ENCODE measurements at regions not wholly inside any gene's neighbourhood (a gene's known extent, or its start where the extent isn't known, plus 50 kb on each side); places are given as distances from the start of the nearest gene placed in this dataset.

- Histone ChIP-seq H3K4me3 (ENCODE audit: low read depth in 2 of 2, low read length in 1 of 2) (no peak overlapping the region), H3K9me3 (no peaks in the 10 kb centered on the region), H4K20me1 (ENCODE audit: insufficient read depth) (no peaks in the 10 kb centered on the region), H3F3A (replicated peaks; ENCODE audit: insufficient read depth) (no peaks in the 10 kb centered on the region), H3K27me3 (ENCODE audit: insufficient read depth) (no peaks in the 10 kb centered on the region), H3K27ac (ENCODE audit: low read depth in 2 of 2, low read length in 1 of 2) (peak overlapping the region in 1 of 2 experiments; percentile 60; a peak in 1 of 4 replicates), H2AFZ (ENCODE audit: low read depth) (no peak overlapping the region), H3K79me2 (ENCODE audit: insufficient read depth) (no peaks in the 10 kb centered on the region), H3K9ac (no peak overlapping the region), H3K9me2 (no peaks in the 10 kb centered on the region), H3K36me3 (replicated peaks in 1 of 2; ENCODE audit: control insufficient read depth in 1 of 2, insufficient read depth in 2 of 2, low read length in 1 of 2) (no peaks in the 10 kb centered on the region), H3K4me1 (ENCODE audit: control insufficient read depth in 1 of 2, insufficient read depth in 2 of 2, low read depth in 1 of 2, low read length in 1 of 2) (no peaks in the 10 kb centered on the region), H3K4me2 (no peak overlapping the region)
- no peak for DNase-seq
- 65% methylated on average over 1 of the region's 1 CpG for WGBS (ENCODE audit: low lambda C conversion rate)
- POLR2A ChIA-PET, result no interaction called here
- CTCF ChIA-PET, result no interaction called here
- TF ChIP-seq JUND (IDR thresholded peaks at IDR 0.05) (no peak), USF2 (IDR thresholded peaks at IDR 0.05; ENCODE audit: borderline replicate concordance, low read depth, low read length) (no peak), FOSL2 (IDR thresholded peaks at IDR 0.05; ENCODE audit: borderline replicate concordance, low read depth) (no peak), TCF12 (IDR thresholded peaks at IDR 0.05) (peak; percentile 37; the same call in 1 of the 2 replicates), YY1 (IDR thresholded peaks at IDR 0.05; ENCODE audit: low read depth) (no peak), SMC3 (IDR thresholded peaks at IDR 0.05; ENCODE audit: low read depth, low read length) (no peak), POLR2AphosphoS5 (IDR thresholded peaks at IDR 0.05; ENCODE audit: low read depth, low read length) (no peak), GABPA (IDR thresholded peaks at IDR 0.05; ENCODE audit: low read depth) (no peak), EP300 (IDR thresholded peaks at IDR 0.05; ENCODE audit: borderline replicate concordance in 1 of 2, low read depth in 1 of 2, low read length in 1 of 2) (peak in 1 of 2 experiments; percentile 30; a peak in 1 of 4 replicates), TEAD4 (IDR thresholded peaks at IDR 0.05; ENCODE audit: borderline replicate concordance, insufficient read depth) (no peak), GATA2 (CRISPR knock-in tag; IDR thresholded peaks at IDR 0.05) (peak; percentile 23; the same call in 1 of the 2 replicates), FOXJ3 (CRISPR knock-in tag; IDR thresholded peaks at IDR 0.05) (no peak), EZH2phosphoT487 (IDR thresholded peaks at IDR 0.05; ENCODE audit: borderline replicate concordance, low read depth) (no peak), MXI1 (IDR thresholded peaks at IDR 0.05; ENCODE audit: low read depth, low read length) (no peak), NRF1 (IDR thresholded peaks at IDR 0.05; ENCODE audit: low read depth, low read length) (no peak), MEF2A (IDR thresholded peaks at IDR 0.05; ENCODE audit: borderline replicate concordance, low read depth) (no peak), ELF1 (IDR thresholded peaks at IDR 0.05) (no peak), CHD2 (IDR thresholded peaks at IDR 0.05; ENCODE audit: low read length, partially characterized antibody) (peak; percentile 10), PBX3 (IDR thresholded peaks at IDR 0.05) (peak; percentile 19; the same call in 1 of the 2 replicates), TAF1 (IDR thresholded peaks at IDR 0.05; ENCODE audit: borderline replicate concordance, low read depth, low read length) (no peak), SIN3A (IDR thresholded peaks at IDR 0.05; ENCODE audit: borderline replicate concordance, low read depth, low read length) (no peak), USF1 (IDR thresholded peaks at IDR 0.05; ENCODE audit: borderline replicate concordance, low read depth) (no peak), NFIC (IDR thresholded peaks at IDR 0.05; ENCODE audit: borderline replicate concordance) (no peak), RAD21 (IDR thresholded peaks at IDR 0.05; ENCODE audit: low read length) (no peak), RCOR1 (IDR thresholded peaks at IDR 0.05; ENCODE audit: low read length) (no peak)
- TF ChIP-seq, protein P1, sequence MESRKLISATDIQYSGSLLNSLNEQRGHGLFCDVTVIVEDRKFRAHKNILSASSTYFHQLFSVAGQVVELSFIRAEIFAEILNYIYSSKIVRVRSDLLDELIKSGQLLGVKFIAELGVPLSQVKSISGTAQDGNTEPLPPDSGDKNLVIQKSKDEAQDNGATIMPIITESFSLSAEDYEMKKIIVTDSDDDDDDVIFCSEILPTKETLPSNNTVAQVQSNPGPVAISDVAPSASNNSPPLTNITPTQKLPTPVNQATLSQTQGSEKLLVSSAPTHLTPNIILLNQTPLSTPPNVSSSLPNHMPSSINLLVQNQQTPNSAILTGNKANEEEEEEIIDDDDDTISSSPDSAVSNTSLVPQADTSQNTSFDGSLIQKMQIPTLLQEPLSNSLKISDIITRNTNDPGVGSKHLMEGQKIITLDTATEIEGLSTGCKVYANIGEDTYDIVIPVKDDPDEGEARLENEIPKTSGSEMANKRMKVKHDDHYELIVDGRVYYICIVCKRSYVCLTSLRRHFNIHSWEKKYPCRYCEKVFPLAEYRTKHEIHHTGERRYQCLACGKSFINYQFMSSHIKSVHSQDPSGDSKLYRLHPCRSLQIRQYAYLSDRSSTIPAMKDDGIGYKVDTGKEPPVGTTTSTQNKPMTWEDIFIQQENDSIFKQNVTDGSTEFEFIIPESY (IDR thresholded peaks at IDR 0.05; ENCODE audit: borderline replicate concordance, low read depth), result no peak
- TF ChIP-seq, protein P2, sequence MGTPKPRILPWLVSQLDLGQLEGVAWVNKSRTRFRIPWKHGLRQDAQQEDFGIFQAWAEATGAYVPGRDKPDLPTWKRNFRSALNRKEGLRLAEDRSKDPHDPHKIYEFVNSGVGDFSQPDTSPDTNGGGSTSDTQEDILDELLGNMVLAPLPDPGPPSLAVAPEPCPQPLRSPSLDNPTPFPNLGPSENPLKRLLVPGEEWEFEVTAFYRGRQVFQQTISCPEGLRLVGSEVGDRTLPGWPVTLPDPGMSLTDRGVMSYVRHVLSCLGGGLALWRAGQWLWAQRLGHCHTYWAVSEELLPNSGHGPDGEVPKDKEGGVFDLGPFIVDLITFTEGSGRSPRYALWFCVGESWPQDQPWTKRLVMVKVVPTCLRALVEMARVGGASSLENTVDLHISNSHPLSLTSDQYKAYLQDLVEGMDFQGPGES (IDR thresholded peaks at IDR 0.05; ENCODE audit: low read depth, low read length), result no peak
- TF ChIP-seq, protein P3, sequence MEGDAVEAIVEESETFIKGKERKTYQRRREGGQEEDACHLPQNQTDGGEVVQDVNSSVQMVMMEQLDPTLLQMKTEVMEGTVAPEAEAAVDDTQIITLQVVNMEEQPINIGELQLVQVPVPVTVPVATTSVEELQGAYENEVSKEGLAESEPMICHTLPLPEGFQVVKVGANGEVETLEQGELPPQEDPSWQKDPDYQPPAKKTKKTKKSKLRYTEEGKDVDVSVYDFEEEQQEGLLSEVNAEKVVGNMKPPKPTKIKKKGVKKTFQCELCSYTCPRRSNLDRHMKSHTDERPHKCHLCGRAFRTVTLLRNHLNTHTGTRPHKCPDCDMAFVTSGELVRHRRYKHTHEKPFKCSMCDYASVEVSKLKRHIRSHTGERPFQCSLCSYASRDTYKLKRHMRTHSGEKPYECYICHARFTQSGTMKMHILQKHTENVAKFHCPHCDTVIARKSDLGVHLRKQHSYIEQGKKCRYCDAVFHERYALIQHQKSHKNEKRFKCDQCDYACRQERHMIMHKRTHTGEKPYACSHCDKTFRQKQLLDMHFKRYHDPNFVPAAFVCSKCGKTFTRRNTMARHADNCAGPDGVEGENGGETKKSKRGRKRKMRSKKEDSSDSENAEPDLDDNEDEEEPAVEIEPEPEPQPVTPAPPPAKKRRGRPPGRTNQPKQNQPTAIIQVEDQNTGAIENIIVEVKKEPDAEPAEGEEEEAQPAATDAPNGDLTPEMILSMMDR (IDR thresholded peaks at IDR 0.05), result no peak
- TF ChIP-seq, protein P4, sequence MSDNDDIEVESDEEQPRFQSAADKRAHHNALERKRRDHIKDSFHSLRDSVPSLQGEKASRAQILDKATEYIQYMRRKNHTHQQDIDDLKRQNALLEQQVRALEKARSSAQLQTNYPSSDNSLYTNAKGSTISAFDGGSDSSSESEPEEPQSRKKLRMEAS (IDR thresholded peaks at IDR 0.05; ENCODE audit: low read depth), result no peak
Observed at GRCh38 chr5:104942735-104943134, 1380.1 kb upstream of the NUDT12 start.
